Activated CD4-positive, CD25-positive, alpha-beta regulatory T cell treated with anti-CD3 and anti-CD28 coated beads, Interleukin-2, amount 50 U/mL, for 24 hours (primary cell): ENCODE measurements at regions not wholly inside any gene's neighbourhood (a gene's known extent, or its start where the extent isn't known, plus 50 kb on each side); places are given as distances from the start of the nearest gene placed in this dataset.
"Not testable (repeated sequence)": the region's sequence is repeated elsewhere in the genome, so short reads cannot be mapped to it uniquely, and the experiment has no call there.

Experiments
- ATAC-seq, 2 donors: fragments of 150-1000 bp; cut with Tn5 transposase; one replicate each; pipeline ENCODE4 v1.10.0; 2021; ENCODE audit warnings: mild to moderate bottlenecking in 1 of 2, moderate library complexity in 1 of 2

DNA sequence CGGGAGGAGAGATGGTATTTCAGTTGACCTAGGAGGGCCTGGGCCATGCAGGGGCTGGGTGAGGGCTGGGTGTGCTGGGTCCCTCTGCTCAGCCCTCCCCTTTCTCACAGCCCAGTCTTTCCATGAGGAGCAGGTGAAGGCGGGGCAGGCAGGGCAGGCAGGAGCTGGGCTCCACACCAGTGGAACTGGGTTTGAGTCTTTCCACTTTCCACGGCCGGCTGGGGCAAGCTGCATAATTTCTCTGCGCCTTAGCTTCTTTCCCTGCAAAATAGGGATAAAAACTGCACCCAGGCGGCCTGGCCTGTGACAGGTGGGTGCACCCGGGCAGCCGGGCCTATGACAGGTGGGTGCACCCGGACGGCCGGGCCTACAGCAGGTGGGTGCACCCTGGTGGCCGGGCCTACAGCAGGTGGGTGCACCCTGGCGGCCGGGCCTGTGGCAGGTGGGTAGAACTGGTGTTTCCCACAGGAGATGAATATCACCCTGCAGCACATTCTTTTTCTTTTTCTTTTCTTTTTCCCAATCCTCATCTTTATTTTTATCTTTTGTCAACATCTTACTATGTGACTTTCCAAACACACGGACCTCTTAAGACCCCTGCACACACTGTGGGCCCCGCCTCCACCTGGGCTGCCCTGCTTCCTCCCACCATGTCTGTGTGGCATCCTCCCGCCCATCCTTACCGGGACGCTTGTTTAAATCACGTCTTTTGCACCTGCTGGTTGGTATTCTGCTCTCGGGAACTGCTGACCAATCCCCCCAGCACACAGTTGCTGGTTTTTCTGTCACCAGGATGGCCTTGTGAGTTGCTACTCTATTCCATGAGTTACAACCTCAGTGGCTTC is 111.3 kb downstream of the NPIPB11 start:
- ATAC-seq, result not testable (repeated sequence)

DNA sequence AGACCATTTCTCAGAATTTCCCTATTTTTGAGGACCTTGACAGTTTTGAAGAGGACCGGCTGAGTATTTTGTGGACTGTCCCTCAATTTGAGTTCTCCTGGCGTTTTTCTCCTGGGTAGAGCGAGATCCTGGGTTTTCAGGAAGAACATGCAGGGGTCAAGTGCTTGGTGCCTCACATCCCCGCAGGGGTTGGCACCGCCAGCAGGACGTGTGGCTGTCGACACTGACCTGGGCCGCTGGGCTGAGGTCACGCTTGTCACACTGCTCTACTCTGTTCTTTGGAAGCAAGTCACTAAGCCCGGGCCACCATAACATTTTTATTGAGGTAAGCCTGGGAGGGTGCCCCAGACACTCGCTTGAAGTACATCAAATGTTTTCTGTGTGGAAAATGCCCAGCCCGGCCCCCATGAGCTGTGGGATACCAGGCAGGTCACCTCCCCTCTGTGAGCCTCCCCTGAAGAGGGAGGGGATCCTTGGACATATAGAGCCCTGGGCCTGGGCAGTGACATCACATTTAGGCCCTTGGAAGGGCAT is 112.0 kb downstream of the NPIPB11 start:
- ATAC-seq, result not testable (repeated sequence)

DNA sequence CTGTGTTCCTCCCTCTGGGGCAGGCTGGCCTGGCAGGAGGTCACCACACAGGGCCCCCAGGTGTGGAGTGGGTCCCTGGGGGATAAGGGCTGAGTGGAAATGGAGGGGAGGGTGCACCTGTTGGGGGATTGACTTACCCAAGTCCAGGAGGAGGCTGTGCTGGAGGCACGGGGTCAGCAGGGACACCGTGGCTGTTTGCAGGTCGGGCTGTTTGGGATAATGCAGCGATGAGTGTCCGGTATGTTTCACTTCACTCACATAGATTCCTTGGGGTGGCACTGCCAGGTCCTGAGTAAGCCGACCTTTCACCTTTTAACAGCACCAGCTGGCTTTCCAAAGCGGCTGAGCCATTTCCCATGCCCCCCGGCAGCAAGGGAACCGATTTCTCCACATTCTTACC is 113.0 kb downstream of the NPIPB11 start:
- not testable (repeated sequence) for ATAC-seq

DNA sequence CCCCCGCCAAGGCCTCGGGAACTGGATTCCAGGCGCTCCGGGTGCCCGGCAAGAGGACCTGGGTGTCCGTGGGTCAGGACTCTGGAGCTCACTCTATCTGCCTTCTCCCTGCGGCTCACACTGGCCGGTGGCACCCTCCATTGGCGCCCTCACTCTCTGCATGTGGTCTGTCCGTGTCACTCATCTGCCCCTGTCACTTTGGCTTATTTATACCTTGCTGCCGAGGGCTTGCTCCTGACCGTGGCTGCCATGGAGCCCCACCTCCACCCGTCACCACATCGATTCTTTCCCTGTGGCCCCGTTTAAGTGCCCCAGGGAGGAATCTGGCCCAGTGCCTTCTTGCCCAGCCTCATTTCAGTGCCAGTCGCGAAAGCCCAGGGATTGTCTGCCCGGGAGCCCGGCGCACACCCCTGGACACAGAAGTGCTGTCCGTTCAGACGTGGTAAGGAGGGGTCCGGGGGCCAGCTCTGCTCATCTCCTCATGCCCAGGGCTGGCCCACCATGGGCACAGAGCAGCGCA is 113.5 kb downstream of the NPIPB11 start:
- ATAC-seq, result not testable (repeated sequence)

DNA sequence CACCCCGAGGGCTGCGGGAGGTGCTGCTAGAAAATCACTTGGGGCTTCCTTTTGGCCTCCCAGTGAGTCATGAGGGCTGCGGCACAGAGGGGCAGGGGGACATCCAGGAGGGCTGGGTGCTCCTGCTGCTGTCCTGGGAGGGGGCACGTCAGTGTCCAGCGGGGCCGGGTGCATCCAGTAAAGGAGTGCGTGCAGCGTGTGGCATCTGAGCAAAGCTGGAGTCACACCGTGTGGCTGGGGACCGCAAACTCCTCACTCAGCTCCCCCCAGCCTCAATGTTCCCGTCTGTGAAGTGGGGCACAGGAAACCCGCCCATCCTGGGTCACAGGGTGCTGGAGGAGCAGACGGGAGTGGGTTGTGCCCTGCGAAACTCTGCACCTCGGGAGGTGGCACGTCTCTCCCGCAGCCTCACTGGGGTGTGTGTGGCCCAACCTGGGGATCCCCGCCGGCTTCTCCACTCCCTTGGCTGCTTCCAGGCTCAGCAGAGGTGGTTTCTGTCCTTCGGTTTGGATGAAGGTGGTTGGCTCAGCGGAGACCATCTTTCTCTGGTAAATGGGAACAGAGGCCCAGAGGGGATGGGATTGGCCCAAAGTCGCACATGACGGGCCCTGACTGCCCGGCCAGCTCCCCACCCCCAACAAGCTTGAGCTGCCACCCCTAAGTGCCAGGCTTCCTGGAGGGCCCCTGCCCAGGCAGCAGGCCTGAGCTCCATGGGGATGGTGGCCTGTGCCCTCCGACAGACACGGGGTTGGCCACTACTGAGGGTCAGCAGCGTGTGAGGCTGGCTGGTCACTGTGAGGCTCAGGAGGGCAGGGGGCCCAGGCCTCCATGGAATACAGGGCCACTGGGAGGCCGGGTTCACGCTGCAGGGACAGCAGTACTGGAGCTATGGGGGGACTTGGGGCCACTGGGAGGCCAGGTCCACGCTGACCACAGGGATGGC is 114.9 kb downstream of the NPIPB11 start:
- not testable (repeated sequence) for ATAC-seq

DNA sequence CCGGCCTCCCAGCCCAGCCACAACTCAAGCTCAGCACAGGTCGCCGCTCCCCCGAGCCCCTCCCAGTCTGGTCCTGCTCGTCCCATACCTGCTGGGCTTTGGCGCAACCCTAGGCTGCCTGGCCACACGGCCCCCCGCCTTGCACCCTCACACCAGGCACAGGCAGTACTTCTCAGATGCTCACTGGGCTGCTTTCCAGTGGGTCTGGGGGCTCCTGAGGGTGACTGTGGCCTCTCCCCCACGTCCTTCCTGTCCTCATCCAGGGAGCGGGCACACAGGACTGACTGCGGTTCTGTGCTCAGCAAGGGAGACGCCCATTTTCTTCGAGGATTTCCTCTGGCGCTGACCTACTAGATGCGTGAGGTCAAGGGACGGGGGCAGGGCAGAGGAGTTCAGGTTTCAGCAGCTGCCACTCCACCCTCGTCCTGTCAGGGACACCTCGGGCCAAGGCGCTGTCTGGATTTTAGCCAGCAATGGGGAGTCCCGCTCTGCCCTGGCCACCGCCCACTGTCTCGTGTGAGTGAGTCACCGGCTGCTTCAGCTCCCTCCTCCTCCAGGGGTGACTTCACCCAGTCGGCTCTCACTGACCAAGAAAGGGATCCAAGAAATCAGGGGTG is 115.8 kb downstream of the NPIPB11 start:
- peak; percentile 88 to 94 for ATAC-seq

DNA sequence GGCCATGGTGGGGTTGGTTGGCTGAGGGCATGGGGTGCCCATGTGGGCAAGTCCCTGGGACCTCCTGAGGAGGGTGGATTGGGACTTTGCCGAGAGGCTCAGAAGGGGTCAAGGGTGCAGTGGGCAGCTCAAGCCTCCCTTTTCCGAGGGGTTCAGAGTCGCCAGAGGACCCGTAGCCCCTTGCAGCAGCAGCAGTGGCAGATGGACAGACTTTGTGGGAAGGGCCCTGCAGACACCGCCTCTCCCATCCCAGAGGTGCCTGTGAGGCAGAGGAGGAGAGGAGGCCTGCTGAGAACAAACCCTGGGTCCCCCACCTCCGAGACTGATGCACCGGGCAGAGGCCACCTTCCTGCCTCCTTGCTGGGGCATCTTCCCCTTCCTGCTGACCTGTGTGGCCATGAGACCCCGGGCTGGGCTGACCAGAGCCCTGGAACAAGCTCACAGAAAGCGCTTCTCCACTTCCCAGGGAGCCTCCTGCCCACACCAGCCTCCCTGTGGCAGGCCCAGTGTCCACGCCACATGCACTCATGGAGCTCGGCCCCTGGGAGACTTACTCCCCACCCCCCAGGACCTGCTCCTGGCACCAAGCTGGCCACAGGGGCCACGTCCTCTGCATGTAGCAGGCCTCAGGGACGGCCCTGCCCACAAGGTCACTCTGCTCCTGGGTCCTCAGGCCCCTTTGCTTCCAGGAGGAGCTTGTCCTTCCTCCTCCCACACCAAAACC is 116.8 kb downstream of the NPIPB11 start:
- ATAC-seq, result not testable (repeated sequence)

DNA sequence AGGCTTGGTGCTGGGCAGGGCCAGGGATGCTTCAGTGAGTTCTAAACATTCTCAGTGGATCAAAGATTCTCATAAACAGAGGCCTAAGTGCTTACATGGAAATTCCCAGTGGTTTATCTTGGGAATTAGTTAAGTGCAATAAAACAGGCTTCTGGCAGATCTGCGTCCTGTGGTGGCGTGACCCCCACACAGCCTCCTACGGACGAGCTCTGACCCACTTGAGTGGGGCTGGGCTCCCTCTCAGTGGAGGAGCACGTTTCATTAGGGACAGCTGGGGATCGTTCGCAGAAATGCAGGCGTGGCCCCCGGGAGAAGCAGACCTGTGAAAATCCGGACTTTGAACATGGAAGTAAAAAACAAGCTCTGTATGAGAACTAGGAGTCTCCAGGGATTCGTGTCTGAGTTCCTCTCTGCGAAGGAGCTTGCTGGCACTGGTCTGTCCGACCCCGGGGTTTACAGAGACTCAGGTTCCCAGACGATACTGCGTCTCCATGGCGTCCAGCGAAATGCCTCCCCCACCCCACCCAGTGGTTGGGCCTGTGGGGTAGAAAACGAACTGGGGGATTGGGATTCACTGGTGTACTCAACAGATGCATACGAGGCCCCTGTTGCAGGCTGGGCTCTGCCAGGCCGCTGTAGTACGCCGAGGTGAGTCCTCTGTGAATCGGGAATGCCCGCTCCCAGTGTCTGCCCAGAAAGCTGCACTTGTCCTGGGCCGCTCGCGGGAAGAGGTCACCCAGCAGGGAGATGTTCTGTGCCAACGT is 117.6 kb downstream of the NPIPB11 start:
- ATAC-seq, result not testable (repeated sequence)

DNA sequence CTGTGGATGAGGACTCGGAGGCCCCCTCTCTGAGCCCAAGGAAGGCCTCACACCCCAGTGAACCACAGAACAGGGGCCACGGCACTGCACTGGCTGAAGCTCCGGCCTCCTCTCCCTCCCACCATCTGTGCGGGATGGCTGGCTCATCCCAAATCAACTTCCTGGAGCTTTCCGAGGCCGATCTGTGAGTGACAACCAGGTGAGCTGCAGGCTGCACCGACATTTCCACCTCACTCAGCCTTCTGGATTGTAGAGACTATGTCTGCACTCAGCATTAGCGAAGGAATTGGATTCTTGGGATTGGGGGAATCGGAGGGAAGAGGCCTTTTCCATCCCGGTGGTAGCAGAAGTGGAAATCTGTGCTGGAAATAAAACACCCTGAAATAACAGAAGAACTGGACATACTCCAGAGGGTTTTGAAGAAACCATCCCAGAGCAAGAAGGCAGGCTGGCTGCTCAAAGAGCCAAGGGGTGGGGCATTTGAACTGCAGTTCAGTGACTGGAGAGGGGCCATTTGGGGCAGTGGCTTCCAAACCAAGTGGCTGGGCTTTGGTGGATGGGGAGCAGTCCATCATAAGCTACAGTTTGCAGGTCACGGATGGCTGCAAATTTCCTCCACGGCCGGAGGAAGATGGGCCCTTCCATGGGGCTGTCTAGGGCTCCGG is 118.5 kb downstream of the NPIPB11 start:
- ATAC-seq, result not testable (repeated sequence)

DNA sequence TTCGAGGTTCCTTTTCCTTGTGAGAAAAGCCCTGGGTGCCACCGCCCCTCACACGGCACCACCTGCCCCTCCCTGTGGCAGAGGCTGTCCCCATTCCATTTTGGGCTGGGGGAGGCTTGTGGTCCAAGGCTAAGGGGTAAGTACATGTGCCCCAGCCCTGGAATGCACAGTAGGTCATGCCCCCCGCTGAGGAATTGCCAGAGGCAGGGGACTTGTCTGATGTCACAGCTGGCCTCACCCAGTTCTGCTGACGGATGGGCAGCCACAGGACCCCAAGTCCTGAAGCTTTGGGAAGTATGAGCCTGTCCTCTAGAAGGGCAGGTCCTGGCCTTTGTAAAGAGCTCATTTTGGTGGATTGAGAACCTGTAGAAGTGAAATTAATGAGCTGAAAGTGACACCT is 119.3 kb downstream of the NPIPB11 start:
- not testable (repeated sequence) for ATAC-seq

DNA sequence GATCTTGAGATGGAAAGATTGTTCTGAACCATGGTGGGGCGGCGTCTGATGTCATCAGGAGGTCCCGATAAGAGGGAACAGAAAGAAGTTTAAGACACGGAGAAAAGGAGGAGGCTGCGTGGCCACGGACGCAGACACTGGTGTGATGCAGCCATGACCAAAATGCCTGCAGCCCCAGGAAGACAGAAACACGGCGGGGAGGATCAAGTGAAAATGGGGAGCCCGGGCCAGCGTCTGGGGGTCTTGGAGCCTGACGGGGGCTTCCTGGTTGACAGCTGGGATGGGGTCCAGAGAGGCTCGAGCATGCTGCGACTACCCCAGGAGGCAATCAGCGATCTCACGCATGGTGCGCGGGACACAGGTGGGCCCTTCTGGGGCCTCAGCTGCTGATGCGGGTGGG is 119.7 kb downstream of the NPIPB11 start:
- not testable (repeated sequence) for ATAC-seq

DNA sequence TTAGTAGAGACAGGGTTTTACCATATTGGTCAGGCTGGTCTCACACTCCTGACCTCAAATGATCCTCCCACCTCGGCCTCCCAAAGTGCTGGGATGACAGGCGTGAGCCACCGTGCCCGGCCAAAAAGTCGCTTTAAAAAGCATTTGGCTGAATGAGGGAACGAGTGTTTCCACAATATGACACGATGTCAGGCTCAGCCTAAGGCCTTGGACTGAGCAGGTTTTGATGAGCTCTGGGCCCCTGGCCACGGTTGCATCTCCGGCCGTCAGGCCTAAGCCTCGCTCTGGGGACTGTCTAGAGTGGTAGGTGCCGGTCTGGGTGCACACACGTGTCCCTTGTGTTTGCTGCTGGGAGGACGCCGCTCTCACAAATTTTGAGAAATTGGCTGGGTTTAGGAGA is 120.3 kb downstream of the NPIPB11 start:
- not testable (repeated sequence) for ATAC-seq

DNA sequence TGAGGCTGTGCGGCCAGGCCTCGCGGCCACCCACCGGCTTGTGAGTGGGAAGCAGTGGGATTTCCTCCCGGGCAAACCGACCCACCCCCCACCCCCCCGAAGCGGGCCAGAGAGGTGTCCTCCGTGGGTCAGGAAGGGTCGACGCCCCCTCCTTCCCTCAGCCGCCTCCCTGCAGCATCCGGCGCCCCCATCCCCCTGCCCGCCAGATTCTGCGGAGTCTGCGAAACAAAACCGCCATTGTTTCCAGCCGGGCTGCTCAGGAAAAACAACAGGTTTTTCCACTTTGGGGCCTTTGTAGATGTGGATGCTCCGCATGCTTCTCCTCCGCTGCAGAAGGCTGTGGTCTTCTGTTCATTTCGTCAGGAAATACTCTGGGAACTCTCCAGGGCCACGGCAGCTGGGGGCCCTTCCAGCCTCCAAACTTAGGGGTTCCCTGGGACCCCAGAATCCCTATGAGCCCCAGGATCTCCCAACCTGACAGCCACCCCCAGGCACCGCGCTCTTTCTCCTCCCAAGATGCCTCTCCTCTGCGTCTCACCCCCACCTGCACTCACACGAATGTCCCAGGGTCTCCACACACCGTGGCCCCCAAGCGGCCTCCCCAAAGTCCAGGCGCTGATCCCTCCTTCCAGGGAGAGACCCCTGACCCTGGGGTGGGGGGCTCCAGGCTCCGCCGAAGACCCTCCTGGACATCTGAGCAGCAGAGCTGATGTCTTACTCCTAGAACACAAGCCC is 121.2 kb downstream of the NPIPB11 start:
- not testable (repeated sequence) for ATAC-seq

DNA sequence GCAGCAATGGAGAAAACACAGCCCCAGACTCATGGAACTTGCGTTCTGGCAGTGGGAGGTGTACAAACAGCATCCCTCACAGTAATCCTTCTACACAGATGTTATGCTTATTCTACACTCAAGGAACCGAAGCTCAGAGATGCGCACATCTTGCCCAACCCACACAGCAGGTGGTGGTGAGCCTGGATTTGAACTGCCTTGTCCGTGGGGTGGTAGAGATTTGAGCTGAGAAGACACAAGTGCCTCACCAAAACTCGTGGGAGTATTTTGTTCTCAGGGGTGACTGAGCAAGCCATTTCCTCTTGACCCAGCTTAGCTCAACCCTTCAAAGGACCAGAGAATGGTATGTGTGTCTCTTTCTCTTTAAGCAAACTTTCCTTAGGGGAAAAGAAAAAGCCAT is 121.8 kb downstream of the NPIPB11 start:
- ATAC-seq, result peak; percentile 36 to 44

DNA sequence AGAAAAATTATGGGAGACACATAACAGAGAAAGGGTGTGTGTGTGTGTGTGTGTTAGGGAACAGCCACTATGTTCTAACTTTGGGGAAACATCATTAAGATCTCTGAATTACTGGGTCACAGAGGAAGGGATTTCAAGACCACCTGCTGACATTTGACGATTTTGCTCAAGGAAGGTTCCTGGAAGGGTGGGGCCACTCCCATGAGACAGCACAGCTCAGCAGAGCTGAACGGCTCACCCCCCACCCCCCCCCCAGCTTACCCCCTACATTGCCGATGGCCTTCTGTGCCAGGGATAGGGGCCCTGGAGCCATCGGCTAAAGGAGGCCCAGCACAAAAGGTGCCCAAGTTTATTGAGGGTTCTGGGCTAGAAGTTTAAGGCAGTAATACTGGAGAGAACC is 122.4 kb downstream of the NPIPB11 start:
- ATAC-seq, result not testable (repeated sequence)

DNA sequence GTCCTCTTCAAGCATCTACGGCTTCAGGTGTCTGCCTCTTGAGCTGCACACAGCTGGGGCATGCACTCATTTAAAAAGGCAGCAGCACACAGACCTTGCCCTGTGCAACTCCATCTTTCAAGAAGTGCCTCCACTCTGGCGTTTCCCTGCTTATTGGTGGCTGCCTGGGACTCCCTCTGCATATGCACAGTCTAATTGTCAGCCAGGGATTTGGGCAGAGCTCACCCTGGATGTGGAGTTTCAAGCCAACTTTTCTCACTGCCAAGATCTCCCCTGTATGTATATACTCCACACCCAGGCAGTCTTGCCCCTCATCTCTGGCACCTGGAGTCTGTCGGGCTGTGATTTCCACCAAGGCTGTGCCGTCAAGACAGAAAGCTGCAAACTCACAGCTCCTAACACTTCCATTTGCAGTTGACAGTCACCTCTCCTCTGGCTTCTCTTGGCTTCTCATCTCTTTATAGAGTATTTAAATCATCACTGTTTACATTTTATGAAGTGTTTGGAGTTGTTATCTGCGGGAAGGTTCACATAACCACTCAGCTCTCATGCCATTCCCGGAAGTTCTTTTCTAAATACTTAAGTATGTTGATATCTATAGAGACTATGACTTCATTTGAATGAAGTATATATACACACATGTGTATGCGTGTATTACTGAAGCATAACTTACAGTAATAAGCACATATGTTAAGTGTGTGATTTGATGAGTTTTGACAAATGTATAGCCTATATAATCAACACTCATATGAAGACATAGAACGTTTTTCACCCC is 128.2 kb downstream of the NPIPB11 start:
- ATAC-seq, result not testable (repeated sequence)

DNA sequence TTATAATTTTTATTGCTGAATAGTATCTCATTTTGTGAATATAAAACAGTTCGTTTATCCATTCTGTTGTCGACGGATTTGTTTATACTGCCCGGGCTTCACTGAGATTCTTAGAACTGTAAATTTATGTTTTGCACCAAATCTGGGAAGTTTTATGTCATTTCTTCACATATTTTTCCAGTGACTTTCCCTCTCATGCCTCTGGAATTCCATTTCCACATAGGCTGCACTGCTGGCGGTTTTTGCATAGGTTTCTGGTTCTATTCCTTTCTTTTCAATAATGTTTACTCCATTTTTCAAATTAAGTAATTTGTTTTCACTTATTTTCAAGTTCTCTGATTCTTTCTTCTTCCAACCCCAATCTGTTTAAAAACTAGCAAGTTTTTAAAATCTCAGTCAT is 130.1 kb downstream of the NPIPB11 start:
- ATAC-seq, result not testable (repeated sequence)
